ENCODE measurements at regions not wholly inside any gene's neighbourhood (a gene's known extent, or its start where the extent isn't known, plus 50 kb on each side); places are given as distances from the start of the nearest gene placed in this dataset.

GRCh38 chr15:53434174-53434678, 325.2 kb downstream of the WDR72 start:
- Histone ChIP-seq H3K27me3 (ENCODE audit: control insufficient read depth in 2 of 2, insufficient read depth in 2 of 2, low read length in 2 of 2) (no peaks in the 10 kb centered on the region), H3K9me3 (replicated peaks in 1 of 2; ENCODE audit: control insufficient read depth in 1 of 2, insufficient read depth in 1 of 2, low read length in 2 of 2) (no peaks in the 10 kb centered on the region), H3K4me3 (replicated peaks in 1 of 3; ENCODE audit: low read depth in 2 of 3, low read length in 3 of 3) (no peak overlapping the region), H4K20me1 (ENCODE audit: insufficient read depth, low read length) (no peaks in the 10 kb centered on the region), H3K4me2 (replicated peaks; ENCODE audit: extremely low read depth, low read length, poor library complexity, severe bottlenecking) (no peak overlapping the region), H3K79me2 (ENCODE audit: insufficient read depth, low read length) (no peaks in the 10 kb centered on the region), H2AFZ (ENCODE audit: insufficient read depth, low read depth, low read length, poor library complexity, severe bottlenecking) (no peak overlapping the region), H3K4me1 (ENCODE audit: control insufficient read depth in 1 of 2, insufficient read depth in 2 of 2, low read length in 2 of 2) (no peaks in the 10 kb centered on the region), H3K36me3 (replicated peaks in 1 of 2; ENCODE audit: control insufficient read depth in 1 of 2, insufficient read depth in 2 of 2, low read length in 2 of 2) (no peaks in the 10 kb centered on the region), H3K9ac (ENCODE audit: insufficient read depth, low read length, poor library complexity, severe bottlenecking) (no peak overlapping the region), H3K27ac (ENCODE audit: low read depth in 1 of 2, low read length in 2 of 2) (no peak overlapping the region)
- no peak for TF ChIP-seq CTCF (IDR thresholded peaks at IDR 0.05)
- Mint-ChIP-seq H3K27me3 (ENCODE audit: low read depth in 3 of 3) (peaks cover 0 to 2% (median 0%) of the 10 kb centered on the region in 3 donors), H3K36me3 (no peaks in the 10 kb centered on the region), H3K9me3 (peaks cover 2 to 17% (median 10%) of the 10 kb centered on the region in 7 donors), H3K4me3 (no peak overlapping the region), H3K4me1 (no peaks in the 10 kb centered on the region), H3K27ac (no peak overlapping the region)
- 94% methylated on average over 2 of the region's 4 CpGs for WGBS (ENCODE audit: insufficient coverage)
- no peak for DNase-seq
- intact Hi-C loops (cut with micrococcal nuclease), result no loop called here

- no peak overlapping the region for H3K4me2 ChIP-seq (replicated peaks; ENCODE audit: extremely low read depth, low read length, poor library complexity, severe bottlenecking)
- no peak overlapping the region for H3K4me3 Mint-ChIP-seq
- peaks cover 5 to 10% of the 10 kb centered on the region in 2 donors for H3K9me3 ChIP-seq (replicated peaks in 1 of 2; ENCODE audit: control insufficient read depth in 1 of 2, insufficient read depth in 1 of 2, low read length in 2 of 2)
- no peaks in the 10 kb centered on the region for H3K4me1 ChIP-seq (ENCODE audit: control insufficient read depth in 1 of 2, insufficient read depth in 2 of 2, low read length in 2 of 2)
- H3K27me3 ChIP-seq (ENCODE audit: control insufficient read depth in 2 of 2, insufficient read depth in 2 of 2, low read length in 2 of 2), result no peaks in the 10 kb centered on the region
- TF ChIP-seq CTCF (IDR thresholded peaks at IDR 0.05), result no peak
- no peaks in the 10 kb centered on the region for H3K79me2 ChIP-seq (ENCODE audit: insufficient read depth, low read length)
- H3K27ac Mint-ChIP-seq, result no peak overlapping the region
- H3K4me1 Mint-ChIP-seq, result no peaks in the 10 kb centered on the region
- no peaks in the 10 kb centered on the region for H4K20me1 ChIP-seq (ENCODE audit: insufficient read depth, low read length)
- DNase-seq, result no peak
- no peak overlapping the region for H2AFZ ChIP-seq (ENCODE audit: insufficient read depth, low read depth, low read length, poor library complexity, severe bottlenecking)
- no peaks in the 10 kb centered on the region for H3K36me3 Mint-ChIP-seq
- intact Hi-C loops (cut with micrococcal nuclease), result no loop called here
- no CpG with 5 or more reads among the region's 2 CpGs for WGBS (ENCODE audit: insufficient coverage)
- H3K27me3 Mint-ChIP-seq (ENCODE audit: low read depth in 3 of 3), result peaks cover 0 to 1% (median 0%) of the 10 kb centered on the region in 3 donors
- no peak overlapping the region for H3K9ac ChIP-seq (ENCODE audit: insufficient read depth, low read length, poor library complexity, severe bottlenecking)
- H3K4me3 ChIP-seq (replicated peaks in 1 of 3; ENCODE audit: low read depth in 2 of 3, low read length in 3 of 3), result no peak overlapping the region
- no peak overlapping the region for H3K27ac ChIP-seq (ENCODE audit: low read depth in 1 of 2, low read length in 2 of 2)
- peaks cover 5 to 29% (median 19%) of the 10 kb centered on the region in 7 donors for H3K9me3 Mint-ChIP-seq
- H3K36me3 ChIP-seq (replicated peaks in 1 of 2; ENCODE audit: control insufficient read depth in 1 of 2, insufficient read depth in 2 of 2, low read length in 2 of 2), result no peaks in the 10 kb centered on the region
Measured at GRCh38 chr15:53416219-53416940, 343.1 kb downstream of the WDR72 start.

All from CD14-positive monocyte (primary cell).